ENCODE measurements at regions not wholly inside any gene's neighbourhood (a gene's known extent, or its start where the extent isn't known, plus 50 kb on each side); places are given as distances from the start of the nearest gene placed in this dataset.

- no peak for DNase-seq (ENCODE audit: low read depth)
- TF ChIP-seq, protein P1, sequence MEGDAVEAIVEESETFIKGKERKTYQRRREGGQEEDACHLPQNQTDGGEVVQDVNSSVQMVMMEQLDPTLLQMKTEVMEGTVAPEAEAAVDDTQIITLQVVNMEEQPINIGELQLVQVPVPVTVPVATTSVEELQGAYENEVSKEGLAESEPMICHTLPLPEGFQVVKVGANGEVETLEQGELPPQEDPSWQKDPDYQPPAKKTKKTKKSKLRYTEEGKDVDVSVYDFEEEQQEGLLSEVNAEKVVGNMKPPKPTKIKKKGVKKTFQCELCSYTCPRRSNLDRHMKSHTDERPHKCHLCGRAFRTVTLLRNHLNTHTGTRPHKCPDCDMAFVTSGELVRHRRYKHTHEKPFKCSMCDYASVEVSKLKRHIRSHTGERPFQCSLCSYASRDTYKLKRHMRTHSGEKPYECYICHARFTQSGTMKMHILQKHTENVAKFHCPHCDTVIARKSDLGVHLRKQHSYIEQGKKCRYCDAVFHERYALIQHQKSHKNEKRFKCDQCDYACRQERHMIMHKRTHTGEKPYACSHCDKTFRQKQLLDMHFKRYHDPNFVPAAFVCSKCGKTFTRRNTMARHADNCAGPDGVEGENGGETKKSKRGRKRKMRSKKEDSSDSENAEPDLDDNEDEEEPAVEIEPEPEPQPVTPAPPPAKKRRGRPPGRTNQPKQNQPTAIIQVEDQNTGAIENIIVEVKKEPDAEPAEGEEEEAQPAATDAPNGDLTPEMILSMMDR (conservative IDR thresholded peaks at IDR 0.05; ENCODE audit: low read depth, low read length) = no peak
These were observed 69.5 kb downstream of the TPRA1 start for GRCh38 chr3:127520993-127521392.

DNA sequence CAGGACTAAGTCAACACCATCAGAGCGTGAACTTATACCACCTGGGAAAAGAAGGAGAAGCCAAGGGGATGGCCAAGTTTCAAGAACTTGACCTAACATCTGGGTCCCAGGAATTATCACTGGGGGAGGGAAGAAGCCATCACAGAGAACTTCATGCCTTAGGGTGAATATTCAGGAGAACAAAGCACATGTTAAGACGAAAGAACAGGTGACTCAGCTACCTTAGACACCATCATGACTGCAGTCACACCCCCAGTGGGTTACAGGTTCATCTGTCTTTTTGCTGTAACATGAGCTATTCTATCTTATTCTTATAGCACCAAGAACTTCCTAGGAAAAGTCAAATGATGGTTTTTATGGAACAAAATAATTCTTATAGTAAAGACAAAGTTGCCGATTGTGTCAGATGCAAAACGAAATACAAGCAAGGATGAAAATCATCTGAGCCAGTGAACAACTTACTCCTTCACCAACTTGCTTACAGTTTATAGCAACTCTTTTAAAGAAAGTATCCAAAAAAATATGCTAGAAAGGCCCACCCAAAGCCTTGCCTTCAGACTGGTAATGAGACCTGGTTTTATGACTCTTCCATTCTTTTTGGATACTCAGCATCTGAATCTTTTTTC, 72.0 kb downstream of the TPRA1 start:
- no peak for DNase-seq (ENCODE audit: low read depth)
- H3K4me3 ChIP-seq (ENCODE audit: low read depth, low read length) = no peak overlapping the region
- TF ChIP-seq, protein P1 (conservative IDR thresholded peaks at IDR 0.05; ENCODE audit: low read depth, low read length) = no peak

More at GRCh38 chr3:127520993-127521392, 69.5 kb downstream of the TPRA1 start:
- H3K4me3 ChIP-seq (ENCODE audit: low read depth, low read length) = no peak overlapping the region

- no peak overlapping the region for H3K4me3 ChIP-seq (ENCODE audit: low read depth, low read length)
- no peak for DNase-seq (ENCODE audit: low read depth)
- TF ChIP-seq, protein P1 (conservative IDR thresholded peaks at IDR 0.05; ENCODE audit: low read depth, low read length) = no peak
These were observed 78.3 kb downstream of the TPRA1 start for GRCh38 chr3:127512256-127512655.

- no peak for DNase-seq (ENCODE audit: low read depth)
- TF ChIP-seq, protein P1 (conservative IDR thresholded peaks at IDR 0.05; ENCODE audit: low read depth, low read length) = no peak
- no peak overlapping the region for H3K4me3 ChIP-seq (ENCODE audit: low read depth, low read length)
These were observed 89.4 kb downstream of the TPRA1 start for GRCh38 chr3:127501177-127501576.

DNA sequence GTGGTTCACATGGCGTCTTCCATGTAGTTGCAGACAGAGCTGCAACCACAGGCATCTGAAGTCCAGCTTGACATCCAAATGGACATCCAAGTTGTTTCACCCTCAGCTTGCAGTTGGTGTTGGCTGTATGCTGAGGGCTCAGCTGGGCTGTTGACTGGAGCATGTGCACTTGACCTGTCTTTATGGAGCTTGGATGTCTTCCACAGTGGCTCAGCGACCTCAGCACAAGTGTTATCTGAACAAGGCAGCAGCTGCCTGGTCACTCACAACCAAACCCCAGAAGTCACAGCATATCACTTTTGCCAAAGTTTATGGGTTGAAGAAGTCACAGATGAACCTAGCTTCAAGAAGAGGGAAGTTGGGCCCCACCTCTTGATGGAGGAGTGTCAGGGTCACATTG, 92.9 kb downstream of the TPRA1 start:
- TF ChIP-seq, protein P1 (conservative IDR thresholded peaks at IDR 0.05; ENCODE audit: low read depth, low read length) = no peak
- no peak overlapping the region for H3K4me3 ChIP-seq (ENCODE audit: low read depth, low read length)
- no peak for DNase-seq (ENCODE audit: low read depth)

DNA sequence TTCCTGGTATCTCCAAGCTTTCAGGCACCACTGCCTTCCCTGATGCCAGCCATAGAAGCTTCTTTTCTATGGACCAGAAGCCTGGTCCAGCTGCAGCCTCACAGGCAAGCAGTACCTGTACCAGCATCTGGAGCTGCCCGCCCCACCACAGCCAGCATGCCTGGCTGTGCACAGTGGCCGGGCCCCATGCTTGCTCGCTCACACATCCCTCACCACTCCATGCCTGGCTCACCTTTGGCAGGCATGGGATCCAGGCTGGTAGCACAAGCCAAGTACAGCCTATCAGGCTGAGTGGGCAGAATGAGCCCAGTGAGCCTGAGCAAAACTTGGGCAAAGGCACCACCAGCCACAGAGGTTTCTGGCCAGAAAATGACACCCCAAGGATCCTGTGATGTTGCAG, 93.4 kb downstream of the TPRA1 start:
- DNase-seq (ENCODE audit: low read depth) = no peak
- TF ChIP-seq, protein P1 (conservative IDR thresholded peaks at IDR 0.05; ENCODE audit: low read depth, low read length) = no peak
- no peak overlapping the region for H3K4me3 ChIP-seq (ENCODE audit: low read depth, low read length)

Data from choroid plexus epithelial cell (primary cell).